HL-60 (cell line): ENCODE measurements at regions not wholly inside any gene's neighbourhood (a gene's known extent, or its start where the extent isn't known, plus 50 kb on each side); places are given as distances from the start of the nearest gene placed in this dataset.

Source experiments
- DNase-seq, 2 experiments: peaks; one replicate each; pipeline ENCODE4 v3.0.0-alpha.2; 2010 to 2020; ENCODE audit warnings: low read depth in 1 of 2, low spot score in 1 of 2
- H3K27ac ChIP-seq: fragments of 250-450 bp; sonication (Bioruptor Pico); replicated peaks from 2 replicates; pipeline ENCODE4 v1.5.1; 2020; ENCODE audit warnings: mild to moderate bottlenecking, moderate library complexity
- H3K27me3 ChIP-seq: fragments of 250-450 bp; sonication (Bioruptor Pico); 2 replicates; pipeline ENCODE4 v1.5.1; 2021; ENCODE audit warnings: mild to moderate bottlenecking, moderate library complexity; ENCODE audit not compliant: insufficient read depth, poor library complexity, severe bottlenecking
- H3K4me3 ChIP-seq: replicated peaks from 2 replicates; pipeline ENCODE4 v1.5.1; 2011; ENCODE audit warnings: mild to moderate bottlenecking, control low read depth, low read length; ENCODE audit not compliant: insufficient read depth
- CTCF ChIP-seq: IDR thresholded peaks from one replicate; pipeline ENCODE4 v1.5.1; 2011; ENCODE audit warnings: low read length, control low read depth, inconsistent platforms; ENCODE audit not compliant: insufficient read depth
- GABPA ChIP-seq: IDR thresholded peaks from 2 replicates; pipeline ENCODE4 v1.6.1; 2012; ENCODE audit warnings: low read depth
- POLR2AphosphoS5 ChIP-seq: IDR thresholded peaks from 2 replicates; pipeline ENCODE4 v1.6.1; 2012; ENCODE audit warnings: low read depth
- REST ChIP-seq: IDR thresholded peaks from 2 replicates; pipeline ENCODE4 v1.6.1; 2012; ENCODE audit warnings: low read depth; ENCODE audit not compliant: insufficient replicate concordance
- SPI1 ChIP-seq: IDR thresholded peaks from 2 replicates; pipeline ENCODE4 v1.6.1; 2012; ENCODE audit warnings: low read depth, mild to moderate bottlenecking, borderline replicate concordance

GRCh38 chrX:104342065-104342464 is 87.3 kb upstream of the ESX1 start:
- Histone ChIP-seq H3K4me3 (no peak overlapping the region), H3K27me3 (peaks cover 2% of the 10 kb centered on the region), H3K27ac (no peak overlapping the region)
- DNase-seq: no peak
- TF ChIP-seq POLR2AphosphoS5 (no peak), REST (no peak), CTCF (no peak), SPI1 (no peak), GABPA (no peak)

- H3K27ac ChIP-seq: no peak overlapping the region
- DNase-seq: no peak
- H3K4me3 ChIP-seq: no peak overlapping the region
- TF ChIP-seq POLR2AphosphoS5 (no peak), CTCF (no peak), GABPA (no peak), REST (no peak), SPI1 (no peak)
- H3K27me3 ChIP-seq: peaks cover 2% of the 10 kb centered on the region
Measured at GRCh38 chrX:104335756-104336155, 81.0 kb upstream of the ESX1 start.

- no peak for TF ChIP-seq GABPA
- no peak for TF ChIP-seq SPI1
- TF ChIP-seq CTCF: no peak
- TF ChIP-seq REST: no peak
- no peak for TF ChIP-seq POLR2AphosphoS5
- Histone ChIP-seq H3K27ac (no peak overlapping the region), H3K4me3 (no peak overlapping the region), H3K27me3 (peaks cover 2% of the 10 kb centered on the region)
- DNase-seq: no peak
Measured at GRCh38 chrX:104334971-104335370, 80.2 kb upstream of the ESX1 start.
